ENCODE measurements at regions not wholly inside any gene's neighbourhood (a gene's known extent, or its start where the extent isn't known, plus 50 kb on each side); places are given as distances from the start of the nearest gene placed in this dataset.

DNA sequence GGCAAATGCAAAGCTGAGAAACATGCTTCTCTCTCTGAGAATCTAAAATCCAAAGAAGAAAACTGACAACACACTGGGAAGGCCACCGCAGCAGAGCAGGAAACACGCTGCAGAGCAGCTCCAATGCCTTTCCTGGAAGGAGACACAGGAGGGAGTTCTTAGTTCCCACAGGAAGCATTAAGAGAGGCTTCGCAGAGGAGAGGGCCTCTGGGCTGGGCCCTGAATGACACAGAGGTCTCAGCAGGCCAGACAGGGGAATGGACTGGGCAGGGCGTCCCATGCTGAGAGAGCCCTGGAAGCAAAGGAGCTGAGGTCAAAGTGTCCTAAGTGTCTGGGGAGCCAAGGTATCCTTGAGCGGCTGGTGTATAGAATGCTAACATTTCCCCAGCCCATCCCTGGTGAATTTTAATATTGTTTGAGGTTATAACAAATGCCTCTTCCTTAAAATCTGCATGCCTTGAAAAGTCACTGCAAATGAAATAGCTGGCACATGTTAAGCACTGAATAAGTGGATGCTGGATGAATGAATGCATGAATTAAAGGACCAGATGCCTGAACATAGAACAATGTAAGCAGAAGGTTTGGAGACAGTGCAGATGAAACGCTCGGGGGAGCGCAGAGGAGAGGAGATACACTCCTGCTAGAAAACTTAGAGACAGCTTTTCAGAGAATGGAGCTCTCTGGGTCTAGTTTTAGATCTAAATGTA is 110.0 kb upstream of the SYNDIG1 start:
- Histone ChIP-seq H3K36me3 (no peaks in the 10 kb centered on the region), H3K4me1 (peaks cover 9 to 17% of the 10 kb centered on the region in 2 donors), H3K9me3 (no peaks in the 10 kb centered on the region), H3K27ac (no peak overlapping the region), H3K27me3 (no peaks in the 10 kb centered on the region), H3K4me3 (replicated peaks in 1 of 3) (no peak overlapping the region)
- TF ChIP-seq POLR2A (IDR thresholded peaks at IDR 0.05) = no peak
- DNase-seq = no peak
- intact Hi-C loops (cut with DNase I) = no loop called here
- WGBS, 2 donors = 79 to 83% methylated on average over 8 of the region's 8 CpGs

DNA sequence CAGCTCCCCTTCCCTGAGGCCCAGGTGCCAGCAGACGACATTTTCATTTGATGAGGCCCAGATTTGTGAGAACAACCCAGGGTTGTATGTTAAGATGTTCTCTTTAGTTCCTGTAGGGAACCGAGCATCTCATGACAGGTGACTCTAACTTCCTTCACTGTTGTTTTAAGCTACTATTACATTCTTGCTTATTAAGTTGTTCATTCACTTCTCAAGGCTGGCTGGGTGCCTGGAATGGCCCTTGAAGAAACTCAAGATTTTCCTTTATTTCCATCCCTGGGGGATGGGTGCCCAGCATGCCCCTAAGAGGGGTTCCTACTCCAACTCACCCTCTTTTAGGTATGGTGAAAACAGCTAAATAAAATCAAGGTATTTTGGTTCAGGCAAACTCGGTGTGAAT is 111.5 kb upstream of the SYNDIG1 start:
- peak; percentile 48 to 62 for DNase-seq
- Histone ChIP-seq H3K9me3 (no peaks in the 10 kb centered on the region), H3K27ac (no peak overlapping the region), H3K4me1 (peaks cover 9 to 17% of the 10 kb centered on the region in 2 donors), H3K27me3 (no peaks in the 10 kb centered on the region), H3K4me3 (replicated peaks in 1 of 3) (no peak overlapping the region), H3K36me3 (no peaks in the 10 kb centered on the region)
- TF ChIP-seq, protein P1, sequence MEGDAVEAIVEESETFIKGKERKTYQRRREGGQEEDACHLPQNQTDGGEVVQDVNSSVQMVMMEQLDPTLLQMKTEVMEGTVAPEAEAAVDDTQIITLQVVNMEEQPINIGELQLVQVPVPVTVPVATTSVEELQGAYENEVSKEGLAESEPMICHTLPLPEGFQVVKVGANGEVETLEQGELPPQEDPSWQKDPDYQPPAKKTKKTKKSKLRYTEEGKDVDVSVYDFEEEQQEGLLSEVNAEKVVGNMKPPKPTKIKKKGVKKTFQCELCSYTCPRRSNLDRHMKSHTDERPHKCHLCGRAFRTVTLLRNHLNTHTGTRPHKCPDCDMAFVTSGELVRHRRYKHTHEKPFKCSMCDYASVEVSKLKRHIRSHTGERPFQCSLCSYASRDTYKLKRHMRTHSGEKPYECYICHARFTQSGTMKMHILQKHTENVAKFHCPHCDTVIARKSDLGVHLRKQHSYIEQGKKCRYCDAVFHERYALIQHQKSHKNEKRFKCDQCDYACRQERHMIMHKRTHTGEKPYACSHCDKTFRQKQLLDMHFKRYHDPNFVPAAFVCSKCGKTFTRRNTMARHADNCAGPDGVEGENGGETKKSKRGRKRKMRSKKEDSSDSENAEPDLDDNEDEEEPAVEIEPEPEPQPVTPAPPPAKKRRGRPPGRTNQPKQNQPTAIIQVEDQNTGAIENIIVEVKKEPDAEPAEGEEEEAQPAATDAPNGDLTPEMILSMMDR (IDR thresholded peaks at IDR 0.05) = no peak
- no peak for TF ChIP-seq POLR2A (IDR thresholded peaks at IDR 0.05)
- 53 to 58% methylated on average over 3 of the region's 3 CpGs for WGBS, 2 donors
- intact Hi-C loops (cut with DNase I) = no loop called here

DNA sequence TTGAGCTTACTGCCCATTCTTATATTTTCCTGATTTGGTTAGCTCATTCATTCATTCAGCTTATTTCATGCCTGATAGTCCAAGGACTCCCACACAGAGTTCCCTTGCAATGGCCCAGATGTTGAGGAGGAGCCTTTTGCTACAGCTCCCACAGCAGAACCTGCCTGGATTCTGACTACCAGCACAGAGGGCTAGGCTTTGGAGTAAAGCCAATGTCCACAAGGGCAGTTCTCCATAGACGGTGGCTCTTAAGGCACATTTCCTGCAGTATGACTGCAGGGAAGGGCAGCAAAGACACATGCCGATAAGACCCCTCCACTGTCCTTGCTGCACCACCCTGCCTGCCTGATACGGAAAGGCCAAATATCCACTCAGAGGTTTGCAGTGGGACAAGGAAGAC is 112.3 kb upstream of the SYNDIG1 start:
- H3K36me3 ChIP-seq = no peaks in the 10 kb centered on the region
- no peaks in the 10 kb centered on the region for H3K9me3 ChIP-seq
- H3K4me3 ChIP-seq (replicated peaks in 1 of 3) = no peak overlapping the region
- no peak overlapping the region for H3K27ac ChIP-seq
- no peaks in the 10 kb centered on the region for H3K27me3 ChIP-seq
- TF ChIP-seq POLR2A (IDR thresholded peaks at IDR 0.05) = no peak
- peaks cover 9 to 17% of the 10 kb centered on the region in 2 donors for H3K4me1 ChIP-seq
- intact Hi-C loops (cut with DNase I) = no loop called here
- WGBS, 2 donors = 48 to 56% methylated on average over 3 of the region's 3 CpGs
- peak in 1 of 2 donors; percentile 15 for DNase-seq

DNA sequence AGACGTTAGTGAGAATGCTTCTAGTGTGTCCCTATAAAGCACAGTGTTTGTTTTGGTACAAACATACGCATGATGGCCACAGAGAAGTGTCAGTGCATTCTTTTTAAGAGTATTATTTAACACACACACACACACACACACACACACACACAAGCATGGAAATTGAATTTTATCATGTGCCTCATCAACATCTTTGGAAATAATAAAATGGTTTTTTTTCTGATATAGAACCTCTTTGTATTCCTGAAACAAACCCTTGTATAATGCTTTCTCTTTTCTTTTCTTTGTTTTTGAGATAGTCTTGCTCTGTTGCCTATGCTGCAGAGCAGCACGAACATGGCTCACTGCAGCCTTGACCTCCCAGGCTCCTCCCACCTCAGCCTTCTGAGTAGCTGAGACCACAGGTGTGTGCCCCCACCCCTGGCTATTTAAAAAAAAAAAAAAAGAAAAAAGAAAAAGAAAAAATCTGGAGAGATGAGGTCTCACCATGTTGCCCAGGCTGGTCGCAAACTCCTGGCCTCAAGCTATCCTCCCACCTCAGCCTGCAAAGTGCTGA is 116.2 kb upstream of the SYNDIG1 start:
- no peaks in the 10 kb centered on the region for H3K27me3 ChIP-seq
- TF ChIP-seq, protein P1 (IDR thresholded peaks at IDR 0.05) = no peak
- WGBS, 2 donors = 88 to 94% methylated on average over 4 of the region's 4 CpGs

DNA sequence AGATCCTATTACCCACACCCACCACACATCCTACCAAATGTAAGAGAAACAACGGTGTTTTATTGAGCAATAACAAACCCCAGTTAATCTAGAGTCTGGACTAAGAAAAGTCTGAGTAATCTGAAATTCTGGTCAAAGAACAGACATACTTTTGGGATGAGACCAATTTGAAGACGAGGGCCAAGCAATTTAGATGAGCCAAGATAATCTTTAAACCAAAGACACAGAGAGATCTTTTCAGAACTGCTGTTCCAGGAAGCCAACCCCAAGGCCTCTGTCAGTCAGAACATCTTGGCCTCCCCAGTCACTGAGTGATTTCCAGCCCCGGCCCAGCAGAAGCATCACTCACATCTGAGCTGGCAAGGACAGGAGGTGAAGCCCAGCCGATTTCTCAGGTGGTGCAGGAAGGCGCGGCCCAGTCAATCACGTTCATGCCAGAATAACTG is 118.5 kb upstream of the SYNDIG1 start:
- Histone ChIP-seq H3K4me3 (replicated peaks in 1 of 3) (no peak overlapping the region), H3K27ac (no peak overlapping the region), H3K27me3 (no peaks in the 10 kb centered on the region), H3K4me1 (no peaks in the 10 kb centered on the region), H3K9me3 (no peaks in the 10 kb centered on the region), H3K36me3 (no peaks in the 10 kb centered on the region)
- intact Hi-C loops (cut with DNase I) = no loop called here
- 76% methylated on average over 7 of the region's 7 CpGs for WGBS, 2 donors
- no peak for TF ChIP-seq POLR2A (IDR thresholded peaks at IDR 0.05)
- TF ChIP-seq, protein P1 (IDR thresholded peaks at IDR 0.05) = no peak
- no peak for DNase-seq

More for the DNA sequence above, 116.2 kb upstream of the SYNDIG1 start:
- H3K36me3 ChIP-seq = no peaks in the 10 kb centered on the region
- DNase-seq = no peak
- peaks cover 9 to 16% of the 10 kb centered on the region in 2 donors for H3K4me1 ChIP-seq
- intact Hi-C loops (cut with DNase I) = no loop called here
- H3K27ac ChIP-seq = no peak overlapping the region
- no peaks in the 10 kb centered on the region for H3K9me3 ChIP-seq
- no peak overlapping the region for H3K4me3 ChIP-seq (replicated peaks in 1 of 3)

DNA sequence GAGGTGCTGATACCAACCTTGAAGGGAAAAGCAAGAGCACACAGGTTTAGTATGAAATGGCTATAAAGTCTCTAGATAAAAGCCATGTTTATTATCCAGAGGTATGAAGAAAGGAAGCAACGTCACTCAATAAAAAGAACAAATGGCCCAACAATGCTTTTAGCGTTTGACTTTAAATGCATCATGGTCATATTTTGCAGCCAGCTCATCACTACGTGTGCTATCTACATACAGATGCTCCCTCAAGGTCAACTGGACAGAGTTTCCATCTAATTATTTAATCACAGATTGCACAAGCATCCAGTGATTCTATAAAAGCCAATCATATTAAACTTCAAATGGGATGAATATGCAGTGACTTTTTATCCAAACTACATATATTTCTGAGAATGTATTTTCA is 127.6 kb upstream of the SYNDIG1 start:
- Histone ChIP-seq H3K9me3 (no peaks in the 10 kb centered on the region), H3K27ac (no peak overlapping the region), H3K4me3 (replicated peaks in 1 of 3) (no peak overlapping the region), H3K36me3 (no peaks in the 10 kb centered on the region), H3K4me1 (no peaks in the 10 kb centered on the region), H3K27me3 (no peaks in the 10 kb centered on the region)
- TF ChIP-seq, protein P1 (IDR thresholded peaks at IDR 0.05) = no peak
- TF ChIP-seq POLR2A (IDR thresholded peaks at IDR 0.05) = no peak
- intact Hi-C loops (cut with DNase I) = no loop called here
- no peak for DNase-seq
- 85 to 90% methylated on average over 3 of the region's 3 CpGs for WGBS, 2 donors

Data from thyroid gland (tissue), 4 donors.